ENCODE measurements at regions not wholly inside any gene's neighbourhood (a gene's known extent, or its start where the extent isn't known, plus 50 kb on each side); places are given as distances from the start of the nearest gene placed in this dataset.

GRCh38 chr18:22055466-22056238 lies 113.7 kb upstream of the GATA6 start:
- Histone ChIP-seq H2AFZ (ENCODE audit: low read depth) (no peak overlapping the region), H4K20me1 (ENCODE audit: insufficient read depth) (no peaks in the 10 kb centered on the region), H3K27ac (no peak overlapping the region), H3K4me2 (no peak overlapping the region), H3K4me3 (IDR thresholded peaks at IDR 0.05; ENCODE audit: insufficient read depth, low read depth, low read length) (no peak overlapping the region), H3K9ac (no peak overlapping the region), H3K27me3 (ENCODE audit: insufficient read depth, low read depth) (no peaks in the 10 kb centered on the region), H3K4me1 (ENCODE audit: low read depth, poor library complexity, severe bottlenecking) (no peaks in the 10 kb centered on the region), H3K36me3 (ENCODE audit: insufficient read depth) (no peaks in the 10 kb centered on the region), H3K79me2 (ENCODE audit: insufficient read depth, low read depth) (no peaks in the 10 kb centered on the region)
- TF ChIP-seq, protein P1, sequence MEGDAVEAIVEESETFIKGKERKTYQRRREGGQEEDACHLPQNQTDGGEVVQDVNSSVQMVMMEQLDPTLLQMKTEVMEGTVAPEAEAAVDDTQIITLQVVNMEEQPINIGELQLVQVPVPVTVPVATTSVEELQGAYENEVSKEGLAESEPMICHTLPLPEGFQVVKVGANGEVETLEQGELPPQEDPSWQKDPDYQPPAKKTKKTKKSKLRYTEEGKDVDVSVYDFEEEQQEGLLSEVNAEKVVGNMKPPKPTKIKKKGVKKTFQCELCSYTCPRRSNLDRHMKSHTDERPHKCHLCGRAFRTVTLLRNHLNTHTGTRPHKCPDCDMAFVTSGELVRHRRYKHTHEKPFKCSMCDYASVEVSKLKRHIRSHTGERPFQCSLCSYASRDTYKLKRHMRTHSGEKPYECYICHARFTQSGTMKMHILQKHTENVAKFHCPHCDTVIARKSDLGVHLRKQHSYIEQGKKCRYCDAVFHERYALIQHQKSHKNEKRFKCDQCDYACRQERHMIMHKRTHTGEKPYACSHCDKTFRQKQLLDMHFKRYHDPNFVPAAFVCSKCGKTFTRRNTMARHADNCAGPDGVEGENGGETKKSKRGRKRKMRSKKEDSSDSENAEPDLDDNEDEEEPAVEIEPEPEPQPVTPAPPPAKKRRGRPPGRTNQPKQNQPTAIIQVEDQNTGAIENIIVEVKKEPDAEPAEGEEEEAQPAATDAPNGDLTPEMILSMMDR (conservative IDR thresholded peaks at IDR 0.05; ENCODE audit: low read depth, low read length) = no peak

- Histone ChIP-seq H3K4me2 (no peak overlapping the region), H3K4me3 (IDR thresholded peaks at IDR 0.05; ENCODE audit: insufficient read depth, low read depth, low read length) (no peak overlapping the region), H3K9ac (no peak overlapping the region), H2AFZ (ENCODE audit: low read depth) (no peak overlapping the region), H4K20me1 (ENCODE audit: insufficient read depth) (no peaks in the 10 kb centered on the region), H3K36me3 (ENCODE audit: insufficient read depth) (no peaks in the 10 kb centered on the region), H3K27me3 (ENCODE audit: insufficient read depth, low read depth) (no peaks in the 10 kb centered on the region), H3K27ac (no peak overlapping the region), H3K4me1 (ENCODE audit: low read depth, poor library complexity, severe bottlenecking) (no peaks in the 10 kb centered on the region), H3K79me2 (ENCODE audit: insufficient read depth, low read depth) (no peaks in the 10 kb centered on the region)
- TF ChIP-seq, protein P1 (conservative IDR thresholded peaks at IDR 0.05; ENCODE audit: low read depth, low read length) = no peak
Observed at GRCh38 chr18:22056950-22057349, 112.4 kb upstream of the GATA6 start.

- Histone ChIP-seq H3K27ac (no peak overlapping the region), H3K9ac (no peak overlapping the region), H4K20me1 (ENCODE audit: insufficient read depth) (no peaks in the 10 kb centered on the region), H3K4me1 (ENCODE audit: low read depth, poor library complexity, severe bottlenecking) (no peaks in the 10 kb centered on the region), H3K4me3 (IDR thresholded peaks at IDR 0.05; ENCODE audit: insufficient read depth, low read depth, low read length) (no peak overlapping the region), H3K27me3 (ENCODE audit: insufficient read depth, low read depth) (no peaks in the 10 kb centered on the region), H3K36me3 (ENCODE audit: insufficient read depth) (no peaks in the 10 kb centered on the region), H3K4me2 (no peak overlapping the region), H2AFZ (ENCODE audit: low read depth) (no peak overlapping the region), H3K79me2 (ENCODE audit: insufficient read depth, low read depth) (no peaks in the 10 kb centered on the region)
- TF ChIP-seq, protein P1 (conservative IDR thresholded peaks at IDR 0.05; ENCODE audit: low read depth, low read length) = no peak
Observed at GRCh38 chr18:22057908-22058527, 111.4 kb upstream of the GATA6 start.

- H3K4me2 ChIP-seq = no peak overlapping the region
- H3K4me1 ChIP-seq (ENCODE audit: low read depth, poor library complexity, severe bottlenecking) = no peaks in the 10 kb centered on the region
- no peaks in the 10 kb centered on the region for H3K27me3 ChIP-seq (ENCODE audit: insufficient read depth, low read depth)
- H2AFZ ChIP-seq (ENCODE audit: low read depth) = no peak overlapping the region
- H4K20me1 ChIP-seq (ENCODE audit: insufficient read depth) = no peaks in the 10 kb centered on the region
- H3K36me3 ChIP-seq (ENCODE audit: insufficient read depth) = no peaks in the 10 kb centered on the region
- H3K79me2 ChIP-seq (ENCODE audit: insufficient read depth, low read depth) = no peaks in the 10 kb centered on the region
- no peak overlapping the region for H3K4me3 ChIP-seq (IDR thresholded peaks at IDR 0.05; ENCODE audit: insufficient read depth, low read depth, low read length)
- no peak overlapping the region for H3K9ac ChIP-seq
- TF ChIP-seq, protein P1 (conservative IDR thresholded peaks at IDR 0.05; ENCODE audit: low read depth, low read length) = no peak
- no peak overlapping the region for H3K27ac ChIP-seq
Observed at GRCh38 chr18:22060361-22060760, 109.0 kb upstream of the GATA6 start.
